ENCODE measurements at regions not wholly inside any gene's neighbourhood (a gene's known extent, or its start where the extent isn't known, plus 50 kb on each side); places are given as distances from the start of the nearest gene placed in this dataset.
"Not testable (repeated sequence)": the region's sequence is repeated elsewhere in the genome, so short reads cannot be mapped to it uniquely, and the experiment has no call there.

DNA sequence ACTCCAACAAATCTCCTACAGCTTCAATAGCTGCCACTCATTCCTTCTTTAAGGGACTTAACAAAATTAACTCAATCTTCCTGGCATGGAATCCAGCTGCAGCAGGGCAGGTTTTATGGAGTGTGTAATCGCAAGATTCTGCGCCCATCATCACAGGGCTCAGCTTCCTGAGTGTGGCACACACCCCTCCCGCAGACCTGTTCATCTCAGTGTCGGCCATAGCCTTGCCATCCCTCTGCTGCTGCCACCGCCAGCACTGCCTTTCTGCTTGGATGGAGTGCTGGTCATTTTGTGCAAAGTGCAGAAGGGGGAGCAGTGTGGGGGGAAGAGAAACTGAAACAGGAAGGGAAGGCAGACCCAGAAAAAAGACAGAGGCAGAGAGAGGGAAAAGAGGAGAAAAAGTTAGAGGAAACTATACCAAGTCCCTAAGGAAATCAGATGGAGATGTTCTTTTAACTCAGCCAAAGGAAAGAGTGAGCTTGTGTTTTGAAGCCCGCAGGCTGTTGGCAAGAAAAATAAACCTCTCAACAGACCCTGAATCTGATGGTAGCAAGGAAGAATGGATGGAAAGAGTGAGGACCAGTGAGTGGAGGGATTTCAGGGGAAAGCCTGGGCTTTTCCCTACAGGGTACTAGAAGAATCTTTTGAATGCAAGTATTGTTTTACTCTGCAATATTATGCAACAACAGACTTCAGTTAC, 324.2 kb downstream of the SEC16B start:
- Histone ChIP-seq H3K27me3 (ENCODE audit: control insufficient read depth in 3 of 3, insufficient read depth in 3 of 3, low read length in 2 of 3) (no peaks in the 10 kb centered on the region), H3K27ac (ENCODE audit: low read depth in 1 of 2, low read length in 1 of 2) (no peak overlapping the region), H3K4me3 (no peak overlapping the region), H3K36me3 (ENCODE audit: control insufficient read depth in 4 of 4, insufficient read depth in 4 of 4, low read length in 4 of 4) (no peaks in the 10 kb centered on the region), H3K9me3 (ENCODE audit: control insufficient read depth in 4 of 4, insufficient read depth in 3 of 4, low read length in 3 of 4) (peaks cover 0 to 7% (median 0%) of the 10 kb centered on the region in 4 donors), H3K9ac (ENCODE audit: insufficient read depth in 1 of 2, low read length in 2 of 2) (no peak overlapping the region), H3K4me1 (ENCODE audit: control insufficient read depth in 5 of 5, insufficient read depth in 5 of 5, low read length in 5 of 5) (peaks cover 0 to 1% (median 0%) of the 10 kb centered on the region in 5 donors)
- ATAC-seq (ENCODE audit: insufficient read depth, low FRiP score) (no peak), DNase-seq (no peak)
- 80 to 82% methylated on average over 6 of the region's 6 CpGs for WGBS, 2 donors
- TF ChIP-seq, protein P1, sequence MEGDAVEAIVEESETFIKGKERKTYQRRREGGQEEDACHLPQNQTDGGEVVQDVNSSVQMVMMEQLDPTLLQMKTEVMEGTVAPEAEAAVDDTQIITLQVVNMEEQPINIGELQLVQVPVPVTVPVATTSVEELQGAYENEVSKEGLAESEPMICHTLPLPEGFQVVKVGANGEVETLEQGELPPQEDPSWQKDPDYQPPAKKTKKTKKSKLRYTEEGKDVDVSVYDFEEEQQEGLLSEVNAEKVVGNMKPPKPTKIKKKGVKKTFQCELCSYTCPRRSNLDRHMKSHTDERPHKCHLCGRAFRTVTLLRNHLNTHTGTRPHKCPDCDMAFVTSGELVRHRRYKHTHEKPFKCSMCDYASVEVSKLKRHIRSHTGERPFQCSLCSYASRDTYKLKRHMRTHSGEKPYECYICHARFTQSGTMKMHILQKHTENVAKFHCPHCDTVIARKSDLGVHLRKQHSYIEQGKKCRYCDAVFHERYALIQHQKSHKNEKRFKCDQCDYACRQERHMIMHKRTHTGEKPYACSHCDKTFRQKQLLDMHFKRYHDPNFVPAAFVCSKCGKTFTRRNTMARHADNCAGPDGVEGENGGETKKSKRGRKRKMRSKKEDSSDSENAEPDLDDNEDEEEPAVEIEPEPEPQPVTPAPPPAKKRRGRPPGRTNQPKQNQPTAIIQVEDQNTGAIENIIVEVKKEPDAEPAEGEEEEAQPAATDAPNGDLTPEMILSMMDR (IDR thresholded peaks at IDR 0.05; ENCODE audit: control extremely low read depth, extremely low read depth) = no peak

DNA sequence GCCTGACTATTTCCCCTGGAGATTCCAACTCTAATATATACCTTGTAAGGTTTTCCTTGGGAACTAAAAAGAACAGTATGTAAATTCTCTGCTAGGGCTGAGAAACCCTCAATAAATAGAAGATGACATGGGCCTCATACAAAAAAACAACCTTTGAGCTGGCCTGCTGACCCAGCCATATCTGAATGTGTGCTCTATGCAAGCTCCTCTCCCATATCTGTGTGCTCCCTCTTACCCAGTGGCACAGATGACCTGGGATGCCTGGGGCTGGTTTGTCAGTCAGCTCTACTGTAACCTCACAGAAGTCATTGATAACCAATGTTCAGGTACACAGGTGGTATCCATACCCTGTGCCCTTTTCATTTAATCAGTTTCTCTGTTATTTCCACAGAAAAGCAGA, 329.2 kb downstream of the SEC16B start:
- ATAC-seq (ENCODE audit: insufficient read depth, low FRiP score) (no peak), DNase-seq (no peak)
- H3K27me3 ChIP-seq (ENCODE audit: control insufficient read depth in 3 of 3, insufficient read depth in 3 of 3, low read length in 2 of 3) = no peaks in the 10 kb centered on the region
- H3K4me1 ChIP-seq (ENCODE audit: control insufficient read depth in 5 of 5, insufficient read depth in 5 of 5, low read length in 5 of 5) = peaks cover 0 to 1% (median 0%) of the 10 kb centered on the region in 5 donors
- no peak overlapping the region for H3K9ac ChIP-seq (ENCODE audit: insufficient read depth in 1 of 2, low read length in 2 of 2)
- TF ChIP-seq, protein P1 (IDR thresholded peaks at IDR 0.05; ENCODE audit: control extremely low read depth, extremely low read depth) = no peak
- H3K36me3 ChIP-seq (ENCODE audit: control insufficient read depth in 4 of 4, insufficient read depth in 4 of 4, low read length in 4 of 4) = no peaks in the 10 kb centered on the region
- H3K4me3 ChIP-seq = no peak overlapping the region
- no peak overlapping the region for H3K27ac ChIP-seq (ENCODE audit: low read depth in 1 of 2, low read length in 1 of 2)
- peaks cover 0 to 6% (median 0%) of the 10 kb centered on the region in 4 donors for H3K9me3 ChIP-seq (ENCODE audit: control insufficient read depth in 4 of 4, insufficient read depth in 3 of 4, low read length in 3 of 4)

GRCh38 chr1:177634151-177634550, 335.7 kb downstream of the SEC16B start:
- H3K4me3 ChIP-seq; H3K27ac ChIP-seq (ENCODE audit: low read depth in 1 of 2, low read length in 1 of 2); H3K9me3 ChIP-seq (ENCODE audit: control insufficient read depth in 4 of 4, insufficient read depth in 3 of 4, low read length in 3 of 4); H3K9ac ChIP-seq (ENCODE audit: insufficient read depth in 1 of 2, low read length in 2 of 2); H3K27me3 ChIP-seq (ENCODE audit: control insufficient read depth in 3 of 3, insufficient read depth in 3 of 3, low read length in 2 of 3); ATAC-seq (ENCODE audit: insufficient read depth, low FRiP score); H3K36me3 ChIP-seq (ENCODE audit: control insufficient read depth in 4 of 4, insufficient read depth in 4 of 4, low read length in 4 of 4); DNase-seq; H3K4me1 ChIP-seq (ENCODE audit: control insufficient read depth in 5 of 5, insufficient read depth in 5 of 5, low read length in 5 of 5): not testable (repeated sequence)
- WGBS, 2 donors = 70 to 84% methylated on average over 11 to 13 of the region's 15 CpGs

DNA sequence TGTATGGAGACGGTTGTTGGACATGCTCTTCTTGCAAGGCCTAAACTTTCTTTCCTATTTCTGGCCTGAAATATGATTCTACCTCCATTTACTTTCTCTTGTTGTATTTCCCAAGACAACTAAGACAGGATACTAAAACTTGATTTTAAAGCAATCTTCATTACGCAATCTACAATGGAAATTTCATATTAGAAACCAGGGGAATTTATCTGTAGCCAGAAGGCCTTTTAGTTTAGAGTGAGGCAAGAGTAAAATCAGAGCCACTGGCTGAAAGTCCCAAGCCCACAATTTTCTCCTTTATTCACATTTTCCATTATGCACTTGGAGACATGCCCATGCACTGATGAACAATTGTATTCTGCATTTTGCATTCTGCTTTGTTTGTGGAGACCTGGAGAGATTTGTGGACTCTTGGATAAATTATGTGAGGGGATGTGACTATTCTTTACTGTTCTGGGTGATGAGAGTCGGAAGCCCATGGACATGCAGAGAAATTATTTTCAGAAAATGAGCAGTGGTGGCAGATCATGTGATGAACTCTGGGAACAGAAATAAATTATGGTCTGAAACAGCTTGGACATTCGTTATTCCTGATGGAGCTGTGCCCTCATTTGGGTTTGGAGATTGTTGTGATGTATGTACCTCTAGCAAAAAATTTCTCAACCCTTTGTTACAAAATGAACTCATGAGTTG, 336.8 kb downstream of the SEC16B start:
- no peak for ATAC-seq (ENCODE audit: insufficient read depth, low FRiP score)
- WGBS, 2 donors = 58 to 71% methylated on average over 4 of the region's 4 CpGs
- no peaks in the 10 kb centered on the region for H3K4me1 ChIP-seq (ENCODE audit: control insufficient read depth in 5 of 5, insufficient read depth in 5 of 5, low read length in 5 of 5)

More for the DNA sequence above, 336.8 kb downstream of the SEC16B start:
- Histone ChIP-seq H3K36me3 (ENCODE audit: control insufficient read depth in 4 of 4, insufficient read depth in 4 of 4, low read length in 4 of 4) (no peaks in the 10 kb centered on the region), H3K27ac (ENCODE audit: low read depth in 1 of 2, low read length in 1 of 2) (no peak overlapping the region), H3K9ac (ENCODE audit: insufficient read depth in 1 of 2, low read length in 2 of 2) (no peak overlapping the region), H3K4me3 (no peak overlapping the region), H3K27me3 (ENCODE audit: control insufficient read depth in 3 of 3, insufficient read depth in 3 of 3, low read length in 2 of 3) (no peaks in the 10 kb centered on the region), H3K9me3 (ENCODE audit: control insufficient read depth in 4 of 4, insufficient read depth in 3 of 4, low read length in 3 of 4) (no peaks in the 10 kb centered on the region)
- no peak for DNase-seq
- TF ChIP-seq, protein P1 (IDR thresholded peaks at IDR 0.05; ENCODE audit: control extremely low read depth, extremely low read depth) = no peak

Data from lung (tissue), 11 donors.